Glutamatergic neuron (in vitro differentiated cells): ENCODE measurements at regions not wholly inside any gene's neighbourhood (a gene's known extent, or its start where the extent isn't known, plus 50 kb on each side); places are given as distances from the start of the nearest gene placed in this dataset.

Source experiments
- DNase-seq: peaks from one replicate; pipeline ENCODE4 v3.0.0; 2022
- H3K27ac Mint-ChIP-seq: one replicate; pipeline ENCODE4 v1.8.0; 2020; ENCODE audit warnings: mild to moderate bottlenecking, mixed read lengths, inconsistent platforms; ENCODE audit not compliant: unreplicated experiment
- H3K27me3 Mint-ChIP-seq: one replicate; pipeline ENCODE4 v1.8.0; 2020; ENCODE audit warnings: mild to moderate bottlenecking, moderate library complexity, mixed read lengths, inconsistent platforms; ENCODE audit not compliant: unreplicated experiment
- H3K36me3 Mint-ChIP-seq: one replicate; pipeline ENCODE4 v1.8.0; 2020; ENCODE audit warnings: mild to moderate bottlenecking, mixed read lengths, inconsistent platforms; ENCODE audit not compliant: unreplicated experiment
- H3K4me1 Mint-ChIP-seq: one replicate; pipeline ENCODE4 v1.8.0; 2020; ENCODE audit warnings: mild to moderate bottlenecking, low read depth, mixed read lengths, inconsistent platforms; ENCODE audit not compliant: unreplicated experiment
- H3K4me3 Mint-ChIP-seq: one replicate; pipeline ENCODE4 v1.8.0; 2020; ENCODE audit warnings: mild to moderate bottlenecking, mixed read lengths, inconsistent platforms; ENCODE audit not compliant: unreplicated experiment
- H3K9me3 Mint-ChIP-seq: one replicate; pipeline ENCODE4 v1.8.0; 2020; ENCODE audit warnings: mild to moderate bottlenecking, moderate library complexity, mixed read lengths, inconsistent platforms; ENCODE audit not compliant: unreplicated experiment
- TF ChIP-seq, protein P1 (sequence below): fragments of 200-600 bp; sonication (generic); IDR thresholded peaks from one replicate; pipeline ENCODE4 v1.5.0; 2021; ENCODE audit not compliant: partially characterized antibody, unreplicated experiment

DNA sequence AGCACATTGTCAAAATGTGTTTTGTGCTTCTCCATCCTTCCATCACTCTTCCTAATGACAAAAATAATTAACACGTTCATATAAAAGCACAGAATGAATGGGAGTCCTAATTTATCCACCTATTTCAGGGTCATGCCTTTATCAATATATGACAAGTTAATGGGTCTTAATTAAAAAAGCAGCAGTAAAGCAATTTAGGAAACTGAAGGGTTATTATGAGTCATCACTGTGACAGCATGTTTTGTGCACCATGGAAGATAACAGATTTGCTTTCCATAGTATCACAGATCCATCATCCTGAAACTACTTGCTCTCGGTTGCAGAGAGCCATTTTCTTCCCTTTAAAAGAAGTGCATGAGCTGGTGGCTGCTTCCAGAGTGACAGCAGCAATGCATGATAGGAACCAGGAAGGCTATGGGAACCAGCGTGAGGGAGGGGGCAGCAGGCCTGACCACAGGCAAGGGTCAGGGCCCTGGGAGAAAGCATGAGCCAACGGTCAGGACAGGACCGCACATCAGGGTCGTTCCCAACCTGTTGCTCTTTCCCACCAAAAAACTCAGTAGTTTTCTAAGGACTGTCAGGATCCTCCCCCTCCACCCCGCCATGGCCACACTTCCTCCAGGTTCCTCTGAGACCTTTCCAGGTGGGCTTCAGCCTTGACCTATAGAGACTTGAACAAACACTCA, 784.1 kb downstream of the UQCRFS1 start:
- DNase-seq: no peak
- TF ChIP-seq, protein P1, sequence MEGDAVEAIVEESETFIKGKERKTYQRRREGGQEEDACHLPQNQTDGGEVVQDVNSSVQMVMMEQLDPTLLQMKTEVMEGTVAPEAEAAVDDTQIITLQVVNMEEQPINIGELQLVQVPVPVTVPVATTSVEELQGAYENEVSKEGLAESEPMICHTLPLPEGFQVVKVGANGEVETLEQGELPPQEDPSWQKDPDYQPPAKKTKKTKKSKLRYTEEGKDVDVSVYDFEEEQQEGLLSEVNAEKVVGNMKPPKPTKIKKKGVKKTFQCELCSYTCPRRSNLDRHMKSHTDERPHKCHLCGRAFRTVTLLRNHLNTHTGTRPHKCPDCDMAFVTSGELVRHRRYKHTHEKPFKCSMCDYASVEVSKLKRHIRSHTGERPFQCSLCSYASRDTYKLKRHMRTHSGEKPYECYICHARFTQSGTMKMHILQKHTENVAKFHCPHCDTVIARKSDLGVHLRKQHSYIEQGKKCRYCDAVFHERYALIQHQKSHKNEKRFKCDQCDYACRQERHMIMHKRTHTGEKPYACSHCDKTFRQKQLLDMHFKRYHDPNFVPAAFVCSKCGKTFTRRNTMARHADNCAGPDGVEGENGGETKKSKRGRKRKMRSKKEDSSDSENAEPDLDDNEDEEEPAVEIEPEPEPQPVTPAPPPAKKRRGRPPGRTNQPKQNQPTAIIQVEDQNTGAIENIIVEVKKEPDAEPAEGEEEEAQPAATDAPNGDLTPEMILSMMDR: no peak
- Mint-ChIP-seq H3K4me3 (no peak overlapping the region), H3K4me1 (no peaks in the 10 kb centered on the region), H3K27me3 (peaks cover 4% of the 10 kb centered on the region), H3K9me3 (peaks cover 4% of the 10 kb centered on the region), H3K36me3 (peaks cover 15% of the 10 kb centered on the region), H3K27ac (no peak overlapping the region)

DNA sequence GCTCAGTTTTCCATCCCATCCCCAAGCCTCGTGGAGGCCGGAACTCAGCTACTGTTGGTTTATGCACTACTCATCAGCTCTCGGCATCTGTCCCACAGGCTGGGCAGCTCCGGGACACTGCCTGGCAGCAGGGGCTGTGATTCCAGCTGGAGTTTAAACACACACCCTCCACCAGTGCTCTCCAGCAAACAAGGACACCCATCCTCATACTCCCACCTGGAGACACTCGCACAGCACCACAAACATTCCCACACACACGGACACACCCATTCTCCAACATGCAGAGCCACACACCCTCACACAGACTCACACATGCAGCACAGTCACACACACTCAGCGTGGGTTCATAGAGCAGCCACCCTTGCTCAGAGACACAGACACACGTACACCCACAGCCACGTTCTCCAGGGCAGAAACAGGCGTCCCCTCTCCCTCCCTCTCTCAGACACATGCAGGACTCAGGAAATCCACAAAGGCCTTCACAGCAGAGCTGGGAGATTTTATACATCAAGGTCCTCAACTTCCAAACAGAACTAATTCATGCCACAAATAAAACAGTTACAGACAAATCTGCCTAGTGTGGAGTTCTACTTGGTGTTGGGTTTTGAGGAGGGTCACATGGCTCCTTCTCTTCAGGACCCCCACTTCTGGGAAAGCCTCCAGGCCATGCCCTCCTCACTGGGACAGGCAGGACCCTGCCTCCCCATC, 785.4 kb downstream of the UQCRFS1 start:
- H3K36me3 Mint-ChIP-seq: peaks cover 8% of the 10 kb centered on the region
- H3K27me3 Mint-ChIP-seq: peaks cover 2% of the 10 kb centered on the region
- no peak overlapping the region for H3K4me3 Mint-ChIP-seq
- H3K4me1 Mint-ChIP-seq: no peaks in the 10 kb centered on the region
- TF ChIP-seq, protein P1: no peak
- peaks cover 4% of the 10 kb centered on the region for H3K9me3 Mint-ChIP-seq
- no peak overlapping the region for H3K27ac Mint-ChIP-seq
- DNase-seq: no peak

DNA sequence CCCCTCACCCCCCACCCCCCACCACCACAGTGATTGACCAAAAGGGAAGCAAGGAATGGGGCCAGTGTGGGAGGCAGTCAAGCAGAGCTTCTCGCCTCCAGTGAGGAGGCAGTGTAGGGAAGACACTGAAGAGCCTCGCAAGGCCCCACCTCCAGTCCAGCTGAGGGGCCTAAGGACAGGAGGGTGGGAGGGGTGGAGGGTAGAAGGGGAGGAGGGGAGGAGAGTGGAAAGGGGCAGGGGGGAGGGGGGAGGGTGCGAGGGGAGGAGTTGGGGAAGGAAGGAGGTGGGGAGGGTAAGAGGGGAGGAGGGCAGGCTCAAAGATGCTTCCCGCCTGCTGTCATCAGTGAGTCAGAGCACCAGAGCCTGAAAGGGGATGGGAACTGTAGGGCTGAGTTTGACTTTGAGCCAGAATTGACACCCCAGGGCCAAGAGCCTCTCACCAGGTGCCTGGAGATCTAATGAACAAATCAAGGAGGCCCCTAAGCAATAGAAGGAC, 786.2 kb downstream of the UQCRFS1 start:
- H3K27ac Mint-ChIP-seq: no peak overlapping the region
- peaks cover 4% of the 10 kb centered on the region for H3K9me3 Mint-ChIP-seq
- DNase-seq: no peak
- TF ChIP-seq, protein P1: no peak
- peaks cover under 1% of the 10 kb centered on the region for H3K36me3 Mint-ChIP-seq
- no peaks in the 10 kb centered on the region for H3K27me3 Mint-ChIP-seq
- H3K4me3 Mint-ChIP-seq: no peak overlapping the region
- no peaks in the 10 kb centered on the region for H3K4me1 Mint-ChIP-seq

DNA sequence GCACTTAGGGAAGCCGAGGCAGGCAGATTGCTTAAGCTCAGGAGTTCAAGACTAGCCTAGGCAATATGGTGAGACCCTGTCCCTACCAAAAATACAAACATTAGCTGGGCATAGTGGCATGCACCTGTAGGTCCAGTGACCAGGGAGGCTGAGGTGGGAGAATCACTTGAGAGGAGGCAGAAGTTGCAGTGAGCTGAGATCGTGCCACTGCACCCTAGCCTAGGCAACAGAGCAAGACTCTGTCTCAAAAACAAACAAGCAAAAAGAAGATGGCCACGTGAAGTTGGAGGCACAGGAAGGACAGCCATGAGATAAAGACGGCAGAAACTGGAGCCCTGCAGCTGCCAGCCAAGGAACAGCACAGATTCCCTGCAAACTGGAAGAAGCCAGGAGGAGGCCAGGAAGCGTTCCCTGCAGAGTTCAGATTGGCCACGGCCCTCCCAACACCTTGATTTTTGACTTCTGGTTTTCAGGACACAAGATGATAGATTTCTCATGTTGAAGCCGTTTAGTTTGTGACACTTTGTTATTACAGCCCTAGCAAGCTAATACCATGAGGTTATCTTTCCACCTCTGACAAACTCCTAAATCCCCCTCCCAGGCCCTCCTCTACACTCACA, 786.7 kb downstream of the UQCRFS1 start:
- no peak for DNase-seq
- Mint-ChIP-seq H3K4me1 (no peaks in the 10 kb centered on the region), H3K36me3 (no peaks in the 10 kb centered on the region), H3K27me3 (no peaks in the 10 kb centered on the region), H3K4me3 (no peak overlapping the region), H3K27ac (no peak overlapping the region), H3K9me3 (peaks cover 4% of the 10 kb centered on the region)
- TF ChIP-seq, protein P1: no peak
